Stimulated activated CD4-positive, alpha-beta T cell treated with anti-CD3 and anti-CD28 coated beads, Interleukin-4, amount 100 ng/mL, for 24 hours (primary cell): ENCODE measurements at regions not wholly inside any gene's neighbourhood (a gene's known extent, or its start where the extent isn't known, plus 50 kb on each side); places are given as distances from the start of the nearest gene placed in this dataset.

ENCODE experiments used
- DNase-seq: peaks from one replicate; pipeline ENCODE4 v3.0.0-alpha.2; 2020

DNA sequence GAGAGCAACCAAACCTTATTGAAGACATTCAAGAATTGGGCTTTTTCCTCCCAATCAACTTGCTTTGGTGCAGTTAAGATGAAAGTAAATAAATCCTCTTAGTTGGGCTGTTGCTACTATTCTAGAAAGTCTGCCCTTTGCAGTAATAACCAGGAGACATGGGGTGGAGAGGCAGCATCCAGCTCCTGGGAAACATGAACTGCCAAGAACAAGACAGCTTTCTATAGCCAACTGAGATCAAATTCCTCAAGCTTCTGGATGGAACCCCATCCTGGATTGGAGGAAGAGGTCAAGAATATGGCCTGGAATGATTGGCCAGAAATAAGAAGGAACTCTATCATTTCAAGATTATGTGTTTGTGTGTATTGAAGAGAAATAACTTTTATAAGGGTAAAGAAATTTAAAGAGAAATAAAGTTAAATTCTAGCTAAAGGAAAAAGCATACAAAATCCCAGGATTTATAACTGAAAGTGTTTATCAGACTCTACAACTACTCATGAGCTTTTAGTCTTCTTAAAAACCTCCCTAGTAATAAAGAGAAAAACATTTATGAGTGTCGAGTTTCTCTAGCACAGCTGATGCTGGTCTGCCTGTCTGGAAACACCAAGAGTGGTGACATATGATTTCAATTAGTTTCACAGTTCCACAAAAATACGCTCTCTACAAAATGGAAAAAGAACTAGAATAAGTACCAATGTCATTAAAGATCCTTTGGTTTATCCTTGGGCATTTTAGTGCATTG, 70.1 kb upstream of the COL1A2 start:
- no peak for DNase-seq

DNA sequence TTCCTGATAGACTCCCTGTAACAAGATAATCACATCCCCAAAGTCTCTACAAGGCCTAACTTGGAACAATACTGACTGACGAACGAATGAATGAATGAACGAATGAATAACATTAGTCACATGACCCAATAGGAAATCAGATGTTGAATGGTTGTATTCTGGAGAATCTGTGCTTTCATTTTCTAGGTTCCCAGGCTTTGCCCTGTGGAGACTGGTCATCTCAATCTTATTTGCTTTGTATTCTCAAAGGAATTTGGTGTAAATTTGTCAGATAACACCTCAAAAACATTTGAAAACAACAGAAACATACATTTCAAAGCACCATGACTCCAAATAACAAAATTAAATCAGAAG, 69.6 kb upstream of the COL1A2 start:
- DNase-seq: no peak

DNA sequence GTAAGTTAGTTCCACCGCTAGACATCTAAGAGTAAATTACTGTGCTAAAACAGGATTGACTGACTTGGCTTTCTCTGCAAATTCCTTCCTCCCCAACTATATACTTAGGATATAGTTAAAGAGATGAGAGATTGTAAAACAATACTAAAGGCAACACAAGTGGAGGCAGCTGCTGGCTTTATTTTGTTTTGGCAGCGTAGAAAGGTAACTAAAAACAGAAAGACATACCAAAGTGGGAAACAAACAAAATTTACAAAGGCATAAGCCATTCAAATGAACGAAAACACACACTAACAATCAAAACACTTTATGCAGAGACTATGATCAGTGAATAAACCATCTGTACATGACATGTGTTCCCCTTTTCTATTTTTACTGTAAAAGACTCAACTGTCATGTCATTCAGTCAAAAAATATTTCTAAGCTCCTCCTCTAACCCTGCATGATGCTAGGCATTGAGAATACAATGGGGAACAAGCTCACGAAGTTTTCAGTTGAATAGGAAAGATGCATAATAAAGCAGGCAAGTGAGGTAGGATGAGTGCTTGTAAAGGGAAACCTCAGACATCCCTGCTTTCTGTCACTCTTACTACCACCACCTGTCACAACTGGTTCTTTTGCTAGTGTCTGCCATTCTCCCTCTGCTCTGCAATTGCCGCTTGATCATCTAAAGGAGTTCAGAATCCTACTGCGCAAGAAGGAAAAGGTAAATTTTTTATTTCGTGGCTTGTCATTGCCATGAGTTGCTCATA, 64.2 kb upstream of the COL1A2 start:
- no peak for DNase-seq

DNA sequence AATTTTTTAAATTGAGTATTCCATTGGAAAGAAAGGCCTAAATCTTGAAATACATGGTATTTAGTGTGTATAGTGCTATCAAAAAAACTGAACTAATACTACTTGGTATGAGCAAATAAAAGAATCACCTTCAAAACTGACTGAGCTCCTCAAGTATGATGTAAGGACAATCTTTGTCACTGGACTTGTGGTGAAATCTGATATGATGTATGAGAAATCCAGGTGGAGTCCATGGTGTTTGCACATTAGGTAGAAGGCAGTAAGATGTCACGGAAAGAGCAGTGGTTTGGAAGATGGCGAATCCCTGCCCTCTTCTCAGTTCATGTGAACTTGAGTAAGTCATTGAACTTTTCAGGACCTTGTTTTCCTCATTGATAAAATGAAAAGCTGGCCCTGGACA, 62.1 kb upstream of the COL1A2 start:
- DNase-seq: no peak

DNA sequence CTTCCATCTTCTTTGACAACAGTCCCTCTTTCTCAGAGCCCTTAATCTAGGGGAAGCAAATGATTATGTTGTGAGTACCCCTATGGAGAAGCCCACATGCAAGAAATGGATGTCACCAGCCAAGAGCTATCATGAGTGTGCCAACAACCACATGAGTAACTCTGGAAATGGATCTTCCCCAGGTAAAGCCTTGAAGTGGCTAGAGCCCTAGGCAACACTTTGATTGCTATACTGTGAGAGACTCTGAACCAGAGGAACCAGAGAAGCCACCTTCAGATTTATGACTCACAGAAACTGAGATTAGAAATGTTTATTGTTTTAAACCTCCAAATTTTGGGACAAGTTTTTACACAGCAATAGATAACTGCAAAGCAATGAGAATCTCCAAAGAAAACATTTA, 60.9 kb upstream of the COL1A2 start:
- no peak for DNase-seq

DNA sequence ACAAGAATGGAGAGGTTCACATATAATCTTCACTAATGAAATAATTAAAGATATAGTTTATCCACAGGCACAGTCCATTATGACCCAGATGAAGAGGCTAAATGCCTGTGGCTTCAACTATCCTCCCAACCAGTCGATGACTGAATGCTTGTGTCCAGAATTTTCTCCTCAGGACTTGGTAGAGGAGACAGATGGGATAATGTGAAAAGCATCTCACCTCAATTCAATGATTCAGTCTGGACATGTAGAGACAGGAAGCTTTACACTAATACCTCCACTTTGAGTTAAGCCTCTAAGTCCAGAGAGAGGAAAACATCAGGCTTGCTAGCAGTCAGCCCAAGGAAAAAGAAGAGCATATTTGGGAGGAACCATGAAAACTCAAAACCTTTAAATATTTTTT, 59.1 kb upstream of the COL1A2 start:
- no peak for DNase-seq

DNA sequence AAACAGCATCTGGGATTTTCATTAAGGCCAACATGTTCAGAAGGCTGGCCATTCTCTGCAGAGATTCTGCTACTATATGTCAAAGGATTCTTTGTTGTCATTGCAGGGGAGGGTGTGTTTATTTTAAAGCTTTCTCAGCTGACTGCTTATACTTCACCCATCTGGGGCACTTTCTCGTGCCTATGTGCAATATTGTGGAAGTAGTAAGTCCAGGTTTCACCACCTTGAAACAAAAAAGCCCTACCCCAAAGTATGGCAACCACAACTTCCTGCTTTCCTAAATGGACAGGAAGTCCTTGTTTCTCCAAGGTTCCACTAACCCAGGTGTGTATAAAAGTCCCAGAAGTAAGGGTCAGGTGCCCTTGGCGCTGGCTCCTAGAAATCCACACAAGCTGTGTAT, 58.7 kb upstream of the COL1A2 start:
- DNase-seq: no peak

DNA sequence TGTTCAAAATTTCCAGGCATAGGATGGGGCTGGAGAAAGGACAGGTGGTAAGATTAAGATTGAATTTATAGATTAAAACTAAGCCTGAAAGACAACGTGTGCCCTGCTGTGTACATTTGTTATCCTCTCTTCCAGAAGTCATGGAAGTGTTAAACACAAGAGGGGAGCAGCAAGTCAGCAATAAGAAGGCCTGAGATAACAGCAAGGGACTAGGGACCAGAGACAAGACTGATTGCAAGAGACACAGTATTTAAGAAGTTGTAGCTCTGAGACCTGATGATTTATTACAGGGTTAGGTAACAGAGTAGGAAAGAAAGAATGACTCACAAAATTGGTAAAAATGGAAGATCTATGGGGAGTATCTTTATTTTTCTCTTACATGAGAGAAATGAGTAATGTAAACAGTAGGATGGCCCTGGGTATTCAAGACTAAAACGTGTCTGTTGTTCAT, 55.7 kb upstream of the COL1A2 start:
- no peak for DNase-seq

DNA sequence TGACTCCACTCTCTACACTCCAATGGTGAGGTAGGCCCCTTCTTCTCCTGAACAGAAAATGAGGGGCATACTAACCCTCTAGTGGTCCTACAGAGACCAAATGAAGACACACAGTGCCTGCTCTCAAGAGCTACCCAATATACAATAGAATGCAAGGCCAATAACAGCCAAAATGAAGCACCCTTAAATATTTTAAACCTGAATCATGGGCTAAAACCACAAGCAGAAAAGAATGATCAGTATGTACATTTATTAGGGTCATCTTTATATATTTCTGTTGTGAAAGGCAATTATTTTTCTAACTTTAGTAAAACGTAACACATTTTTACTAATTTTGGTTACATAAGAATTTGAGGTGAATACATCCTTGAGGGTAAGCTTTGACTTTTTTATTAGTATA, 49.9 kb upstream of the COL1A2 start:
- DNase-seq: no peak
